Mesenchymal stem cell (in vitro differentiated cells and primary cell): ENCODE measurements at regions not wholly inside any gene's neighbourhood (a gene's known extent, or its start where the extent isn't known, plus 50 kb on each side); places are given as distances from the start of the nearest gene placed in this dataset.
"Not testable (repeated sequence)": the region's sequence is repeated elsewhere in the genome, so short reads cannot be mapped to it uniquely, and the experiment has no call there.

ENCODE experiments used
- DNase-seq: peaks from one replicate; pipeline ENCODE4 v3.0.0-alpha.2; 2013
- H2AFZ ChIP-seq: one replicate; pipeline ENCODE4 v1.6.1; 2013; ENCODE audit warnings: low read depth, mild to moderate bottlenecking, control low read depth, inconsistent platforms, low read length, moderate library complexity
- H2AK5ac ChIP-seq: 2 replicates; pipeline ENCODE4 v1.6.1; 2013; ENCODE audit warnings: low read length, moderate library complexity, mild to moderate bottlenecking, inconsistent platforms; ENCODE audit not compliant: severe bottlenecking
- H2BK120ac ChIP-seq: one replicate; pipeline ENCODE4 v1.6.1; 2013; ENCODE audit warnings: low read depth, mild to moderate bottlenecking, inconsistent platforms, low read length, moderate library complexity
- H2BK12ac ChIP-seq, 2 experiments: one replicate each; pipeline ENCODE4 v1.6.1; 2013; ENCODE audit warnings: inconsistent platforms in 2 of 2, low read length in 2 of 2, mild to moderate bottlenecking in 2 of 2, moderate library complexity in 2 of 2, control low read depth in 1 of 2
- H2BK15ac ChIP-seq: one replicate; pipeline ENCODE4 v1.6.1; 2013; ENCODE audit warnings: mild to moderate bottlenecking, low read depth, inconsistent platforms; ENCODE audit not compliant: poor library complexity, severe bottlenecking
- H2BK5ac ChIP-seq: 2 replicates; pipeline ENCODE4 v1.6.1; 2013; ENCODE audit warnings: low read depth, mild to moderate bottlenecking, low read length, control low read depth, inconsistent platforms; ENCODE audit not compliant: poor library complexity, severe bottlenecking
- H3K14ac ChIP-seq, 2 experiments: one replicate each; pipeline ENCODE4 v1.6.1; 2013; ENCODE audit warnings: inconsistent platforms in 2 of 2, low read length in 2 of 2, control low read depth in 1 of 2, mild to moderate bottlenecking in 1 of 2, moderate library complexity in 1 of 2
- H3K18ac ChIP-seq, 2 experiments: one replicate each; pipeline ENCODE4 v1.6.1; 2013; ENCODE audit warnings: inconsistent platforms in 2 of 2, low read length in 2 of 2, control low read depth in 1 of 2, low read depth in 1 of 2, mild to moderate bottlenecking in 1 of 2
- H3K23ac ChIP-seq, 2 experiments: one replicate each; pipeline ENCODE4 v1.6.1; 2013; ENCODE audit warnings: inconsistent platforms in 2 of 2, low read length in 2 of 2, mild to moderate bottlenecking in 2 of 2, moderate library complexity in 2 of 2, control low read depth in 1 of 2
- H3K27ac ChIP-seq: 2 replicates; pipeline ENCODE4 v1.5.1; 2013; ENCODE audit warnings: mild to moderate bottlenecking, moderate library complexity, low read length, control low read depth, inconsistent platforms; ENCODE audit not compliant: poor library complexity, severe bottlenecking
- H3K27me3 ChIP-seq, 2 experiments: 2 replicates each; pipeline versions ENCODE4 v1.6.1 to v1.7.0; 2013; ENCODE audit warnings: low read length in 2 of 2, mild to moderate bottlenecking in 2 of 2, moderate library complexity in 2 of 2, control low read depth in 1 of 2, inconsistent platforms in 1 of 2; ENCODE audit not compliant: control insufficient read depth in 1 of 2, insufficient read depth in 1 of 2
- H3K36me3 ChIP-seq, 2 experiments: 2 replicates each; pipeline versions ENCODE4 v1.6.1 to v1.7.0; 2013; ENCODE audit warnings: low read length in 2 of 2, control low read depth in 1 of 2, inconsistent platforms in 1 of 2, low read depth in 1 of 2, mild to moderate bottlenecking in 1 of 2; ENCODE audit not compliant: insufficient read depth in 2 of 2, control insufficient read depth in 1 of 2
- H3K4ac ChIP-seq, 2 experiments: one replicate each; pipeline ENCODE4 v1.6.1; 2013; ENCODE audit warnings: inconsistent platforms in 2 of 2, low read length in 2 of 2, mild to moderate bottlenecking in 2 of 2, moderate library complexity in 2 of 2, control low read depth in 1 of 2, low read depth in 1 of 2
- H3K4me1 ChIP-seq: 2 replicates; pipeline ENCODE4 v1.6.1; 2013; ENCODE audit warnings: low read depth, low read length, control low read depth; ENCODE audit not compliant: control insufficient read depth, insufficient read depth
- H3K4me2 ChIP-seq: 2 replicates; pipeline ENCODE4 v1.6.1; 2013; ENCODE audit warnings: low read length, mild to moderate bottlenecking, inconsistent platforms; ENCODE audit not compliant: poor library complexity, severe bottlenecking
- H3K4me3 ChIP-seq, 2 experiments: 2 replicates each; pipeline versions ENCODE4 v1.5.1 to v1.7.0; 2013; ENCODE audit warnings: low read length in 2 of 2, mild to moderate bottlenecking in 2 of 2, control low read depth in 1 of 2, low read depth in 1 of 2; ENCODE audit not compliant: insufficient read depth in 1 of 2
- H3K79me1 ChIP-seq: replicated peaks from 2 replicates; pipeline ENCODE4 v1.6.1; 2013; ENCODE audit warnings: mild to moderate bottlenecking, control low read depth, low read length, inconsistent platforms; ENCODE audit not compliant: poor library complexity, severe bottlenecking
- H3K9ac ChIP-seq: 2 replicates; pipeline ENCODE4 v1.7.0; 2013; ENCODE audit warnings: mild to moderate bottlenecking, low read length, moderate library complexity
- H3K9me3 ChIP-seq: 2 replicates; pipeline ENCODE4 v1.7.0; 2013; ENCODE audit warnings: mild to moderate bottlenecking, low read length; ENCODE audit not compliant: control insufficient read depth
- H4K8ac ChIP-seq: one replicate; pipeline ENCODE4 v1.6.1; 2013; ENCODE audit warnings: inconsistent platforms, mild to moderate bottlenecking, low read length, moderate library complexity
- H4K91ac ChIP-seq: one replicate; pipeline ENCODE4 v1.6.1; 2013; ENCODE audit warnings: mild to moderate bottlenecking, low read length, inconsistent platforms
- WGBS: methylation state at CpG from one replicate; pipeline ENCODE4 v1.1.7; 2013; ENCODE audit warnings: mixed read lengths; 5-methylcytosine and 5-hydroxymethylcytosine counted together

DNA sequence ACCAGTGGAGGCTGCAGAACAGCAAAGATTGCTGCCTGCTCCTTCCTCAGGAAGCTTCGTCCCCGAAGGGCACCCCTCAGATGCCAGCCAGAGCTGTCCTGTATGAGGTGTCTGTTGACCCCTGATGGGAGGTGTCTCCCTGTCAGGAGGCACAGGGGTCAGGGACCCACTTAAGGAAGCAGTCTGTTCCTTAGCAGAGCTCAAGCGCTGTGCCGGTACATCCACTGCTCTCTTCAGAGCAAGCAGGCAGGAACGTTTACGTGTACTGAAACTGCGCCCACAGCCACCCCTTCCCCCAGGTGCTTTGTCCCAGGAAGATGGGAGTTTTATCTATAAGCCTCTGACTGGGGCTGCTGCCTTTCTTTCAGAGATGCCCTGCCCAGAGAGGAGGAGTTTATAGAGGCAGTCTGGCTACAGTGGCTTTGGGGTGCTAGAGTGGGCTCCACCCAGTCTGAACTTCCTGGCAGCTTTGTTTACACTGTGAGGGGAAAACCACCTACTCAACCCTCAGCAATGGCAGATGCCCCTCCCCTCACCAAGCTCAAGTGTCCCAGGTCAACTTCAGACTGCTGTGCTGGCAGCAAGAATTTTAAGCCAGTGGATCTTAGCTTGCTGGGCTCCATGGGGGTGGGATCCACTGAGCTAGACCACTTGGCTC lies 275.8 kb upstream of the PROX1 start:
- not testable (repeated sequence) for H3K27me3 ChIP-seq, H3K4ac ChIP-seq, H3K9ac ChIP-seq, H3K18ac ChIP-seq, H3K4me2 ChIP-seq, H2AK5ac ChIP-seq, H2BK5ac ChIP-seq, H3K14ac ChIP-seq, H3K36me3 ChIP-seq, H4K91ac ChIP-seq, H3K4me1 ChIP-seq, H2BK12ac ChIP-seq, H3K79me1 ChIP-seq, H2BK15ac ChIP-seq, DNase-seq, H2BK120ac ChIP-seq, H3K23ac ChIP-seq, H3K27ac ChIP-seq, H3K4me3 ChIP-seq, H2AFZ ChIP-seq, H3K9me3 ChIP-seq, H4K8ac ChIP-seq
- WGBS: 85% methylated on average over 7 of the region's 7 CpGs

DNA sequence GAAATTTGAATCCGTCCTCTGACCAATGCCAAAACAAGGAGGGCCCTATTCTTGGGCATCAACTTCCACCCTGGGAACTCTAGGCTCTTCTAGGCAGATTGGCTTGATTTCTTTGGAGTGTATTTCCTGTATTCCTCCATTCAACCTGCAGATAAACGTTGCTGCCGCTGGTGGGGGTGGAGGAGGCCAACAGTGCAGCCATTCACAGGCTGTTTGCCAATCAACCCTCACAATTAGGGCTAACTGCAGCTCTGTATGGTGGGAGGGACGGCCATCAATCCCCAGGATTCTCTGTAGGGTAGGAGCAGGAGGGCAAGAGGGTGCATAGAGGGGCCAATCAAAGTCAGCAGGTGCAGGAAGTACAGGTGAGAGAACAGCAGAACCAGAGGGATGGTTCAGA lies 273.1 kb upstream of the PROX1 start:
- Histone ChIP-seq H3K14ac (no peak overlapping the region), H4K8ac (no peak overlapping the region), H3K18ac (no peak overlapping the region), H2BK5ac (no peak overlapping the region), H2AFZ (no peak overlapping the region), H3K27ac (no peak overlapping the region), H2AK5ac (no peak overlapping the region), H3K9me3 (peaks cover 7% of the 10 kb centered on the region), H3K9ac (no peak overlapping the region), H3K27me3 (no peaks in the 10 kb centered on the region), H3K4me3 (no peak overlapping the region), H3K4ac (no peak overlapping the region), H2BK12ac (no peak overlapping the region), H2BK15ac (no peak overlapping the region), H3K4me2 (no peak overlapping the region), H3K4me1 (no peaks in the 10 kb centered on the region), H4K91ac (no peak overlapping the region), H3K79me1 (no peaks in the 10 kb centered on the region), H3K36me3 (no peaks in the 10 kb centered on the region), H3K23ac (no peak overlapping the region), H2BK120ac (no peak overlapping the region)
- DNase-seq: no peak
- WGBS: 24% methylated on average over 3 of the region's 4 CpGs

DNA sequence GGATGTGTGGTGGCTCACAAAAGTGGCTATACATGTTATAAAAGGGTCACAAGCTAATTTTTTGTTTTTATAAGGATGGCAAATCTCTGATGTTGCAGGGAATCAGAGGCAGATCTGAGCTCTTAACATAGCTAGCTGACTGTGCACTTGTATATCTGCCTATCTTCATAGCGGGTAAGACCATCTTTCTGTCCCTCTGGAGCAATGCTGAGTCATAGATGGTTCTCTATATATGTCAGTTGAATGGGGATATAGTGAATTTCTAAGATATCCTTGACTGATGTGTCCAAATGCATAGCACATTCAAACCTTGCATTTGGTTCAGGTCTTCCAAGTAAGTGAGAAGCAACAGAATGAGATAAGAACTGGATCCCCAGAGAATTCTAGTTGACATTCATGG lies 272.6 kb upstream of the PROX1 start:
- no peak overlapping the region for H2AFZ ChIP-seq
- H2BK120ac ChIP-seq: no peak overlapping the region
- no peak overlapping the region for H2BK5ac ChIP-seq
- WGBS: 87% methylated on average over 1 of the region's 1 CpG
- H4K8ac ChIP-seq: no peak overlapping the region
- peaks cover 7% of the 10 kb centered on the region for H3K9me3 ChIP-seq
- no peaks in the 10 kb centered on the region for H3K4me1 ChIP-seq
- H3K18ac ChIP-seq: no peak overlapping the region
- H2BK15ac ChIP-seq: no peak overlapping the region
- H3K4me3 ChIP-seq: no peak overlapping the region
- no peak overlapping the region for H3K9ac ChIP-seq
- H3K27me3 ChIP-seq: no peaks in the 10 kb centered on the region
- H3K14ac ChIP-seq: no peak overlapping the region
- no peaks in the 10 kb centered on the region for H3K79me1 ChIP-seq
- no peak overlapping the region for H3K4ac ChIP-seq
- H4K91ac ChIP-seq: no peak overlapping the region
- H3K27ac ChIP-seq: no peak overlapping the region
- DNase-seq: no peak
- H3K4me2 ChIP-seq: no peak overlapping the region
- H3K23ac ChIP-seq: no peak overlapping the region
- no peak overlapping the region for H2AK5ac ChIP-seq
- H2BK12ac ChIP-seq: no peak overlapping the region
- H3K36me3 ChIP-seq: no peaks in the 10 kb centered on the region

DNA sequence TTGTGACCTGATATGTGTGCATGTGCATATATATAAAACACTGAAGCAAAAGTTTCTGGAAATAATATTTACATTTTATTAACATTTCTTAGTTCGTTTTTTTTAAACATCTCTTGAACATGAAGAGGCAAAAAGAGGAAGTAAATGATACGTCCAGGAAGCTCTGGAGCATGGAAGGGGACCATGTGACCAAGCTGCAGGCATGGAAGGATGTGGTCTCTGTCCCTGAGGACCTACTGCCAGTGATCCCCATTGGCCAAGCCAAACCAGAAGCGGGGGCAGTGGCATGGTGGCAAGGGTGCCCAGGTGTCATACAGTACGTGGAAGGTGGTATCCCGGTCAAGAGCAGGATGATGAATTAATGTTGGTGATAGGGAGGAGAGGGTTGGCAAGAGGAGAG lies 268.3 kb upstream of the PROX1 start:
- no peak overlapping the region for H3K4ac ChIP-seq
- no peak overlapping the region for H4K91ac ChIP-seq

More for the DNA sequence above, 268.3 kb upstream of the PROX1 start:
- Histone ChIP-seq H3K23ac (no peak overlapping the region), H2BK5ac (no peak overlapping the region), H3K4me3 (no peak overlapping the region), H3K27ac (no peak overlapping the region), H3K79me1 (no peaks in the 10 kb centered on the region), H2BK15ac (no peak overlapping the region), H4K8ac (no peak overlapping the region), H2AFZ (no peak overlapping the region), H3K4me2 (no peak overlapping the region), H3K4me1 (no peaks in the 10 kb centered on the region), H2AK5ac (no peak overlapping the region), H2BK120ac (no peak overlapping the region), H3K36me3 (no peaks in the 10 kb centered on the region), H3K9me3 (peaks cover 3% of the 10 kb centered on the region), H3K18ac (no peak overlapping the region), H3K9ac (no peak overlapping the region), H3K27me3 (no peaks in the 10 kb centered on the region), H3K14ac (no peak overlapping the region), H2BK12ac (no peak overlapping the region)
- no peak for DNase-seq
- WGBS: 75% methylated on average over 4 of the region's 5 CpGs
